Hypothalamus (tissue), 51 donors: ENCODE measurements at regions not wholly inside any gene's neighbourhood (a gene's known extent, or its start where the extent isn't known, plus 50 kb on each side); places are given as distances from the start of the nearest gene placed in this dataset.
A peak's percentile ranks its signal among the peaks of the same experiment; 100 is the strongest.

Experiments used
- DNase-seq, 51 donors: peaks; one replicate each; lab custom pipeline; 2025; lab: John Stamatoyannopoulos, UW

GRCh38 chr1:213821175-213821942 lies 166.4 kb upstream of the PROX1 start:
- DNase-seq = no peak

GRCh38 chr1:213821943-213822334 lies 165.8 kb upstream of the PROX1 start:
- no peak for DNase-seq

- no peak for DNase-seq
Observed at GRCh38 chr1:213826891-213827290, 160.9 kb upstream of the PROX1 start.

- DNase-seq = no peak
Observed at GRCh38 chr1:213828867-213829266, 158.9 kb upstream of the PROX1 start.

GRCh38 chr1:213829780-213830179 lies 158.0 kb upstream of the PROX1 start:
- DNase-seq = no peak

GRCh38 chr1:213830371-213830770 lies 157.4 kb upstream of the PROX1 start:
- DNase-seq = no peak

GRCh38 chr1:213840575-213840974 lies 147.2 kb upstream of the PROX1 start:
- DNase-seq = no peak

- DNase-seq = no peak
Observed at GRCh38 chr1:213844632-213845031, 143.1 kb upstream of the PROX1 start.

GRCh38 chr1:213852107-213852506 lies 135.7 kb upstream of the PROX1 start:
- no peak for DNase-seq

- no peak for DNase-seq
Observed at GRCh38 chr1:213858581-213858980, 129.2 kb upstream of the PROX1 start.

GRCh38 chr1:213861841-213862240 lies 125.9 kb upstream of the PROX1 start:
- DNase-seq = no peak

GRCh38 chr1:213864091-213864490 lies 123.7 kb upstream of the PROX1 start:
- no peak for DNase-seq

GRCh38 chr1:213868482-213868881 lies 119.3 kb upstream of the PROX1 start:
- no peak for DNase-seq

- DNase-seq = no peak
Observed at GRCh38 chr1:213871179-213871578, 116.6 kb upstream of the PROX1 start.

GRCh38 chr1:213874789-213875188 lies 113.0 kb upstream of the PROX1 start:
- no peak for DNase-seq

GRCh38 chr1:213876531-213876930 lies 111.2 kb upstream of the PROX1 start:
- no peak for DNase-seq

- DNase-seq = no peak
Observed at GRCh38 chr1:213883618-213884017, 104.2 kb upstream of the PROX1 start.

GRCh38 chr1:213884402-213884801 lies 103.4 kb upstream of the PROX1 start:
- no peak for DNase-seq

GRCh38 chr1:213884942-213885341 lies 102.8 kb upstream of the PROX1 start:
- DNase-seq = peak in 27 of 51 donors; percentile 1 to 82 (median 29)

GRCh38 chr1:213887842-213888241 lies 99.9 kb upstream of the PROX1 start:
- no peak for DNase-seq

GRCh38 chr1:213891989-213892902 lies 95.5 kb upstream of the PROX1 start:
- DNase-seq = no peak

- DNase-seq = no peak
Observed at GRCh38 chr1:213898684-213899083, 89.1 kb upstream of the PROX1 start.
